Kidney epithelial cell (primary cell): ENCODE measurements at regions not wholly inside any gene's neighbourhood (a gene's known extent, or its start where the extent isn't known, plus 50 kb on each side); places are given as distances from the start of the nearest gene placed in this dataset.
A peak's percentile ranks its signal among the peaks of the same experiment; 100 is the strongest.

ENCODE experiments used
- DNase-seq: peaks from one replicate; pipeline ENCODE4 v3.0.0-alpha.2; 2010; ENCODE audit warnings: low read depth
- H3K27me3 ChIP-seq: 2 replicates; pipeline ENCODE4 v1.6.0; 2011; ENCODE audit warnings: low read length; ENCODE audit not compliant: control insufficient read depth, insufficient read depth
- H3K36me3 ChIP-seq: 2 replicates; pipeline ENCODE4 v1.5.1; 2011; ENCODE audit warnings: low read length; ENCODE audit not compliant: control insufficient read depth, insufficient read depth
- H3K4me3 ChIP-seq: 2 replicates; pipeline ENCODE4 v1.5.1; 2011; ENCODE audit warnings: low read depth, mild to moderate bottlenecking, control low read depth, low read length
- CTCF ChIP-seq: IDR thresholded peaks from 2 replicates; pipeline ENCODE4 v1.5.1; 2011; ENCODE audit warnings: mild to moderate bottlenecking, moderate library complexity, low read length, control low read depth, inconsistent platforms; ENCODE audit not compliant: insufficient read depth, poor library complexity, severe bottlenecking

- no peak for DNase-seq
- no peaks in the 10 kb centered on the region for H3K27me3 ChIP-seq
These were observed 140.8 kb downstream of the SMAD6 start for GRCh38 chr15:66842710-66843441.

DNA sequence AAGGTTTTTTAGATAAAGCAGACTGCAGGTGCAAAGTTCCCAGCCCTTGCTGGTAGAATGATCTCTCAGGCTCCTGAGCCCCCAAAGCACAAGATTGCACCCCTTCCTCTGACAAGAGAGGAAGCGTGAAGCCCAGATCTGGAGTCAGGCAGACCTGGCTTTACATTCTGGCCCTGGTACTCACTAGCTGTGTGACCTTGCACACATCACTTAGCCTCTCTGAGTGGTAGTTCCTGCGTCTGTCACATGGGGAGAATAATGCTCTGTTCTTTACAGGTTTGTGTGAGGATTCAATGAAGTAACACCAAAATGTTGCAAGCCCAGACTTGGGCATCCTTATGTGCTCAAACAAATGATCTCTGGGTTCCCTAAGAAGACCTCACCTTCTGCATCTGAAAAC lies 141.5 kb downstream of the SMAD6 start:
- DNase-seq: no peak
- Histone ChIP-seq H3K36me3 (no peaks in the 10 kb centered on the region), H3K27me3 (no peaks in the 10 kb centered on the region), H3K4me3 (no peak overlapping the region)
- no peak for TF ChIP-seq CTCF

More at GRCh38 chr15:66842710-66843441, 140.8 kb downstream of the SMAD6 start:
- H3K4me3 ChIP-seq: peak overlapping the region; percentile 44
- no peak for TF ChIP-seq CTCF
- no peaks in the 10 kb centered on the region for H3K36me3 ChIP-seq

GRCh38 chr15:66844041-66844746 lies 142.2 kb downstream of the SMAD6 start:
- no peaks in the 10 kb centered on the region for H3K36me3 ChIP-seq
- no peaks in the 10 kb centered on the region for H3K27me3 ChIP-seq
- no peak for DNase-seq
- TF ChIP-seq CTCF: no peak
- H3K4me3 ChIP-seq: no peak overlapping the region

DNA sequence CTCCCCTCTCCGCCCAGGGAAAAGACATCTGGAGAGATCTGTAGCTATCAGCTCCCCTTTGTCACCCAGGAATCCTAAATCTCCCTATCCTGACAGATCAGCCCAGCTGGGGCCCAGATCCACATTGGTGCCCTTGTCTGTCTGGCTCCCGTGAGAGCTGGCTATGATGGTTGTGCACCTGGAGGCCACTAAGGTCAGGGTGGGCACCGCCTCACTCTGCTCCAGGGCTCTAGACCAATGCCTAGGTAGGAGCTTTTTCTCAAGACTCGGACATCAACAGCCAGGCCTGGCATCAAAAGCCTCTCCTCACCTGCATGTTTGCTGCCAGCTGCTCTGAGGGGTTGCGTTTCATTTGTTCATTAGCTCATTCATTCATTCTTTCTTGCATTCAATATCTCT lies 142.7 kb downstream of the SMAD6 start:
- no peak for DNase-seq
- Histone ChIP-seq H3K27me3 (no peaks in the 10 kb centered on the region), H3K36me3 (no peaks in the 10 kb centered on the region), H3K4me3 (no peak overlapping the region)
- TF ChIP-seq CTCF: no peak

GRCh38 chr15:66845266-66845785 lies 143.3 kb downstream of the SMAD6 start:
- Histone ChIP-seq H3K36me3 (no peaks in the 10 kb centered on the region), H3K4me3 (no peak overlapping the region), H3K27me3 (no peaks in the 10 kb centered on the region)
- no peak for TF ChIP-seq CTCF
- no peak for DNase-seq
